Stomach (tissue), 4 donors: ENCODE measurements at regions not wholly inside any gene's neighbourhood (a gene's known extent, or its start where the extent isn't known, plus 50 kb on each side); places are given as distances from the start of the nearest gene placed in this dataset.

Source experiments
- CTCF ChIP-seq, 7 experiments: fragments of 450-650 bp in 4 of 7; fragments of 200-600 bp in 3 of 7; sonication (generic) in 3 of 7; IDR thresholded peaks; one replicate each; pipeline ENCODE4 v1.5.1; 2016 to 2019; ENCODE audit warnings: antibody characterized with exemption in 7 of 7, control low read depth in 2 of 7, mild to moderate bottlenecking in 1 of 7
- EP300 ChIP-seq: sonication (generic); formaldehyde crosslinking; IDR thresholded peaks from one replicate; pipeline ENCODE4 v1.6.1; 2017; ENCODE audit warnings: antibody characterized with exemption

- TF ChIP-seq EP300 (no peak), CTCF (IDR thresholded peaks at IDR 0.05) (no peak)
Observed at GRCh38 chr5:135710045-135710675, 124.3 kb upstream of the SLC25A48 start.
